H1 (cell line): ENCODE measurements at regions not wholly inside any gene's neighbourhood (a gene's known extent, or its start where the extent isn't known, plus 50 kb on each side); places are given as distances from the start of the nearest gene placed in this dataset.

Experiments used
- CTCF ChIA-PET: fragments of 300-600 bp; sonication (Branson Sonifier 250); formaldehyde crosslinking; loops from one replicate; lab custom pipeline; 2021; ENCODE audit not compliant: partially characterized antibody; lab: Charles Lee
- POLR2A ChIA-PET: fragments of 300-600 bp; sonication (Branson Sonifier 250); formaldehyde crosslinking; loops from one replicate; lab custom pipeline; 2021; ENCODE audit warnings: inconsistent platforms; ENCODE audit not compliant: partially characterized antibody; lab: Charles Lee
- DNase-seq, 2 experiments: peaks; one replicate each; pipeline versions ENCODE4 v3.0.0 to v3.0.0-alpha.2; 2010 to 2022; ENCODE audit warnings: low spot score in 2 of 2, low read depth in 1 of 2, mixed read lengths in 1 of 2
- FAIRE-seq: peaks from 2 replicates; lab custom pipeline; 2011; peaks lifted over from hg19 to GRCh38; lab: Jason Lieb, UNC
- H2AFZ ChIP-seq: 2 replicates; pipeline ENCODE4 v1.8.1; 2012; ENCODE audit warnings: low read length, inconsistent platforms
- H2AK5ac ChIP-seq: 2 replicates; pipeline ENCODE4 v1.6.1; 2013; ENCODE audit warnings: low read depth, low read length
- H2BK120ac ChIP-seq: replicated peaks from 2 replicates; pipeline ENCODE3; 2013; ENCODE audit warnings: low read depth, low read length, inconsistent platforms
- H2BK12ac ChIP-seq: 2 replicates; pipeline ENCODE4 v1.6.1; 2013; ENCODE audit warnings: low read depth, low read length
- H2BK15ac ChIP-seq: 2 replicates; pipeline ENCODE4 v1.6.1; 2013; ENCODE audit warnings: low read length
- H2BK20ac ChIP-seq: 2 replicates; pipeline ENCODE4 v1.6.1; 2013; ENCODE audit warnings: low read length
- H2BK5ac ChIP-seq: 2 replicates; pipeline ENCODE4 v1.6.1; 2013; ENCODE audit warnings: low read depth, low read length
- H3K14ac ChIP-seq: 2 replicates; pipeline ENCODE4 v1.6.1; 2013; ENCODE audit warnings: inconsistent platforms; ENCODE audit not compliant: insufficient read length
- H3K18ac ChIP-seq: 2 replicates; pipeline ENCODE4 v1.6.1; 2013; ENCODE audit warnings: low read length; ENCODE audit errors: extremely low read depth
- H3K23ac ChIP-seq: 2 replicates; pipeline ENCODE4 v1.6.1; 2013; ENCODE audit warnings: inconsistent platforms; ENCODE audit not compliant: insufficient read length
- H3K23me2 ChIP-seq: 2 replicates; pipeline ENCODE4 v1.6.1; 2013; ENCODE audit warnings: low read depth, low read length
- H3K27ac ChIP-seq: 2 replicates; pipeline ENCODE4 v1.6.1; 2011; ENCODE audit warnings: low read depth, low read length, inconsistent platforms
- H3K27me3 ChIP-seq, 4 experiments: replicated peaks in 1 of 4; 1 replicate in 1 of 4; 2 replicates in 3 of 4; pipeline versions ENCODE4 v1.6.1 to v1.8.1; 2011 to 2013; ENCODE audit warnings: low read length in 3 of 4, mild to moderate bottlenecking in 3 of 4, inconsistent platforms in 2 of 4, mixed read lengths in 2 of 4, moderate library complexity in 1 of 4; ENCODE audit not compliant: control insufficient read depth in 3 of 4, insufficient read depth in 3 of 4; ENCODE audit errors: extremely low read depth in 1 of 4
- H3K36me3 ChIP-seq, 4 experiments: 2 replicates each; pipeline versions ENCODE4 v1.6.1 to v1.8.1; 2011 to 2013; ENCODE audit warnings: mild to moderate bottlenecking in 4 of 4, low read length in 3 of 4, moderate library complexity in 2 of 4, control low read depth in 1 of 4, inconsistent platforms in 1 of 4; ENCODE audit not compliant: insufficient read depth in 4 of 4, control insufficient read depth in 2 of 4
- H3K4ac ChIP-seq: replicated peaks from 2 replicates; pipeline ENCODE3; 2013; ENCODE audit warnings: low read length, low read depth, mixed read lengths, inconsistent platforms; ENCODE audit not compliant: insufficient read length
- H3K4me1 ChIP-seq, 4 experiments: replicated peaks in 1 of 4; 1 replicate in 1 of 4; 2 replicates in 3 of 4; pipeline versions ENCODE4 v1.6.1 to v1.8.1; 2011 to 2013; ENCODE audit warnings: low read length in 3 of 4, inconsistent platforms in 2 of 4, mixed read lengths in 1 of 4; ENCODE audit not compliant: insufficient read depth in 4 of 4, control insufficient read depth in 3 of 4
- H3K4me2 ChIP-seq, 2 experiments: 2 replicates each; pipeline versions ENCODE4 v1.6.1 to v1.8.1; 2011 to 2013; ENCODE audit warnings: low read depth in 2 of 2, low read length in 2 of 2, control low read depth in 1 of 2, inconsistent platforms in 1 of 2, mild to moderate bottlenecking in 1 of 2; ENCODE audit not compliant: insufficient read depth in 1 of 2
- H3K4me3 ChIP-seq, 4 experiments: fragments of 200-600, 300-600 bp in 1 of 4; sonication (generic), shearing (Covaris generic), sonication (Bioruptor Twin) in 1 of 4; 2 replicates each; pipeline versions ENCODE4 v1.5.1 to v1.8.1; 2011 to 2016; ENCODE audit warnings: low read length in 4 of 4, low read depth in 3 of 4, control low read depth in 2 of 4, inconsistent platforms in 2 of 4, mild to moderate bottlenecking in 2 of 4, mixed read lengths in 1 of 4, moderate library complexity in 1 of 4; ENCODE audit not compliant: insufficient read depth in 2 of 4; ENCODE audit errors: extremely low read depth in 1 of 4
- H3K56ac ChIP-seq: replicated peaks from 2 replicates; pipeline ENCODE3; 2013; ENCODE audit warnings: low read depth, mild to moderate bottlenecking, mixed read lengths, low read length, inconsistent platforms; ENCODE audit not compliant: insufficient read length
- H3K79me1 ChIP-seq: 2 replicates; pipeline ENCODE4 v1.6.1; 2013; ENCODE audit warnings: low read depth, low read length, control low read depth
- H3K79me2 ChIP-seq, 2 experiments: 2 replicates each; pipeline versions ENCODE4 v1.6.1 to v1.8.1; 2012 to 2013; ENCODE audit warnings: low read length in 2 of 2, mild to moderate bottlenecking in 2 of 2, inconsistent platforms in 1 of 2; ENCODE audit not compliant: insufficient read depth in 2 of 2, control insufficient read depth in 1 of 2
- H3K9ac ChIP-seq, 4 experiments: replicated peaks in 1 of 4; 1 replicate in 1 of 4; 2 replicates in 3 of 4; pipeline versions ENCODE4 v1.6.1 to v1.8.1; 2011 to 2013; ENCODE audit warnings: low read depth in 3 of 4, low read length in 3 of 4, control low read depth in 2 of 4, mild to moderate bottlenecking in 2 of 4, moderate library complexity in 2 of 4, inconsistent platforms in 1 of 4; ENCODE audit errors: extremely low read depth in 1 of 4
- H3K9me3 ChIP-seq, 2 experiments: 2 replicates each; pipeline versions ENCODE4 v1.6.1 to v1.8.1; 2012 to 2013; ENCODE audit warnings: mild to moderate bottlenecking in 2 of 2, moderate library complexity in 2 of 2, control low read depth in 1 of 2, inconsistent platforms in 1 of 2, low read depth in 1 of 2, low read length in 1 of 2, mixed read lengths in 1 of 2; ENCODE audit not compliant: insufficient read depth in 2 of 2
- H4K20me1 ChIP-seq, 2 experiments: replicated peaks in 1 of 2; 2 replicates each; pipeline versions ENCODE3 to v1.8.1; 2011 to 2013; ENCODE audit warnings: inconsistent platforms in 2 of 2, low read length in 2 of 2, mild to moderate bottlenecking in 1 of 2; ENCODE audit not compliant: insufficient read depth in 2 of 2, control insufficient read depth in 1 of 2
- H4K5ac ChIP-seq: 2 replicates; pipeline ENCODE4 v1.6.1; 2013; ENCODE audit warnings: low read length, low read depth, mixed read lengths, inconsistent platforms; ENCODE audit not compliant: insufficient read length
- H4K8ac ChIP-seq: 2 replicates; pipeline ENCODE4 v1.8.0; 2013; ENCODE audit warnings: mild to moderate bottlenecking, moderate library complexity, low read length, inconsistent platforms; ENCODE audit not compliant: insufficient read depth; ENCODE audit errors: extremely low read depth
- H4K91ac ChIP-seq: replicated peaks from 2 replicates; pipeline ENCODE3; 2013; ENCODE audit warnings: low read length, mixed read lengths, inconsistent platforms; ENCODE audit not compliant: insufficient read length
- GTF2F1 ChIP-seq: IDR thresholded peaks from 2 replicates; pipeline ENCODE4 v1.6.1; 2012; ENCODE audit warnings: low read depth, low read length, improper control_type of control experiment, borderline replicate concordance
- TAF7 ChIP-seq: optimal IDR thresholded peaks from 2 replicates; pipeline ENCODE3; 2011; ENCODE audit warnings: low read depth, mild to moderate bottlenecking, inconsistent platforms, low read length, moderate library complexity, borderline replicate concordance
- TEAD4 ChIP-seq: IDR thresholded peaks from 2 replicates; pipeline ENCODE4 v1.6.1; 2012; ENCODE audit warnings: low read depth, low read length, inconsistent platforms, mixed read lengths
- whole genome bisulfite sequencing, 2 experiments: shearing (Covaris generic) in 1 of 2; methylation state at CpG; one replicate each; pipeline versions ENCODE4 v1.1.6 to v1.1.7; 2013 to 2015; ENCODE audit warnings: low lambda C conversion rate in 2 of 2, mixed read lengths in 2 of 2, inconsistent platforms in 1 of 2, low coverage in 1 of 2, missing lambda C conversion rate in 1 of 2; ENCODE audit not compliant: insufficient replicate concordance in 2 of 2, insufficient coverage in 1 of 2, insufficient read length in 1 of 2; ENCODE audit errors: extremely low coverage in 1 of 2, missing lambda C conversion rate in 1 of 2; 5-methylcytosine and 5-hydroxymethylcytosine counted together

- Histone ChIP-seq H2AK5ac (no peak overlapping the region), H2BK12ac (no peak overlapping the region), H4K5ac (no peak overlapping the region), H3K79me2 (no peaks in the 10 kb centered on the region), H3K4me1 (no peaks in the 10 kb centered on the region), H3K27ac (no peak overlapping the region), H4K20me1 (no peaks in the 10 kb centered on the region), H2BK20ac (no peak overlapping the region), H3K4me3 (no peak overlapping the region), H3K4me2 (no peak overlapping the region), H3K27me3 (no peaks in the 10 kb centered on the region), H3K18ac (no peak overlapping the region), H3K14ac (no peak overlapping the region), H3K23ac (no peak overlapping the region), H3K9ac (no peak overlapping the region), H4K8ac (no peak overlapping the region), H4K91ac (no peak overlapping the region), H2BK5ac (no peak overlapping the region), H3K9me3 (no peaks in the 10 kb centered on the region), H3K23me2 (no peaks in the 10 kb centered on the region), H2BK120ac (no peak overlapping the region), H3K36me3 (no peaks in the 10 kb centered on the region), H2AFZ (no peak overlapping the region), H3K56ac (no peak overlapping the region), H3K4ac (no peak overlapping the region), H3K79me1 (no peaks in the 10 kb centered on the region), H2BK15ac (no peak overlapping the region)
- ChIA-PET CTCF (no interaction called here), POLR2A (no interaction called here)
- TF ChIP-seq TAF7: no peak
- TF ChIP-seq GTF2F1: no peak
- no peak for TF ChIP-seq TEAD4
- DNase-seq: no peak
- WGBS, 2 experiments: 82 to 100% methylated on average over 2 to 4 of the region's 4 CpGs
- no peak for FAIRE-seq
These were observed 741.7 kb downstream of the LTN1 start for GRCh38 chr21:28250946-28251345.
